Muscle of arm (tissue), 1 donor: ENCODE measurements at regions not wholly inside any gene's neighbourhood (a gene's known extent, or its start where the extent isn't known, plus 50 kb on each side); places are given as distances from the start of the nearest gene placed in this dataset.

Experiments
- DNase-seq: peaks from one replicate; pipeline ENCODE4 v3.0.0-alpha.2; 2013

GRCh38 chr7:136174477-136175125 lies 197.4 kb upstream of the MTPN start:
- no peak for DNase-seq

DNA sequence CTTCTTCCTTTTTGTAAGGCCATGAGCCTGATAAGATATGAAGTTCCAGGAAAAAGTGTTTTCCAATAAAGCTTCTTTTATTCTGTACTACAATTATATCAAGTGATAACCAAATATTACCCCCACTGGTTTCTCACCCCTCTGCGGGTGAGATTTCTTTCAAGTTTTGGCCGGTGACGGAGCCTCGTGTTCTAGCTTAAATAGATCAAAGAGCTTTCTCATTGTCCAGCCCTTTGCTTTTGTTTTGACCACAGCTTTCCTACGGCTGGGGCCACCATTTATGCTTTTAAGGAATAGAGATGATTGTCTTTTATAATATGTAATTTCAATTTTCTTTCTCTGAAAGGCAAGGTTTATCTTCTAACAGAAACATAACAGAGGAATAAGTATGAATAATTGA lies 196.7 kb upstream of the MTPN start:
- no peak for DNase-seq

GRCh38 chr7:136171233-136171632 lies 194.1 kb upstream of the MTPN start:
- DNase-seq, result no peak

DNA sequence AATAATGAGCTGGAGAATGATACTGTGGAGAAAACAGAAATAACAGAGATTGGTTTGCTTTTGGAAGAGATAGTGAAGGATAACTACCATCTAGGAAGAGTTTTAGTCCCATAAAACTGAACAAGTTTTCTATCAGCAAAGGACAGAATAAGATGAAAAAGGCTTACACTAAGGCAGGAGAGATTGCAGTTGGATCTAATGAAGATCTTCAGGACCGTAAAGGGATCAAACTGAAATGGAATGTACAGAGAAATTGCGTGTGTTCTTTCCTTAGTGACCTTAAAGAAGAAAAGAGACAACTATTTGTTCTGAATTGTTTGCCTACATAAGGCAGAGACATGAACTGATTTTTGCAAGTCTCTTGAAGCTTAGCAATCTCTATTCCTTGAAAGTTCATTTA lies 191.7 kb upstream of the MTPN start:
- DNase-seq, result no peak

- no peak for DNase-seq
Measured at GRCh38 chr7:136167991-136168390, 190.8 kb upstream of the MTPN start.

GRCh38 chr7:136166521-136166920 lies 189.4 kb upstream of the MTPN start:
- DNase-seq, result no peak

DNA sequence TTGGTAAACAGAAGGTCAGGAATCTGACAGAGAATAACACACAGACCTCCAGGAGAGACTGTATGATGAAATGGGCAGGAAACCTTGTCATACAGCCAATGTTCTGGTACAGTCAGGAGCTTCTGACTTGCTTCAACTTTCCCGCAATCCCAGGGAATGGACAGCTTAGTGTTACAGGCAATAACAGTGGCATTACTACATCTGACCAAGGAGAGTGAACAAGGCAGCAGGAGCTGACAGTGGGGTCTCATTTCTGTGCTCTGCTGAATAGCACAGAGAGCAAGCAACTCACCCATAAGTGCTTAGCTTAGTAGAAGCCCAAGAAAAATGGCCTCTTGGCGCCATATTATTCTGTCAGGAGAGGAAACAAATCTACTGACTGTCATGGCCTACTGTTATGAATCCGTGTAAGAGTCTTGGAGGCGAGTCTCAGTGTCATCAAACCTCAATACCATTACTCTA lies 186.2 kb upstream of the MTPN start:
- DNase-seq, result no peak

DNA sequence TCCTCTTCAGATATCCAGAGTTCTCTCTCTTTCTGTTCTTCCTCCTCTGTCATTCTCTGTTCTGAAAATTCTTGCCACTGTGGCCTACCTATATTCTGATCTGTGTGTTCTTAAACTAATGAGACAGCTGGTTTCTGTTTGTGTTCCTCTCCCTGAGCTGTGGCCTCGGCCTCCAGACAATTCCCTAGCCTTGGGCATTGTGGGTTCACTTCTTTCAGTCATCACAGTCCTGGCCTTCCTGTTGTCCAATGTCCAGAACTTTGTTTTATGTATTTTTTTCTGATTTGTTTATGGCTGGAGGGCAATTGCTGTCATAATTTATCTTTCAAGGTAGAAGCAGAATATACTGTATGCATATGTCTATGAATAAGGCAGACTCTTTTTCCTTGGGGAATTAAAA lies 173.2 kb upstream of the MTPN start:
- DNase-seq, result no peak

DNA sequence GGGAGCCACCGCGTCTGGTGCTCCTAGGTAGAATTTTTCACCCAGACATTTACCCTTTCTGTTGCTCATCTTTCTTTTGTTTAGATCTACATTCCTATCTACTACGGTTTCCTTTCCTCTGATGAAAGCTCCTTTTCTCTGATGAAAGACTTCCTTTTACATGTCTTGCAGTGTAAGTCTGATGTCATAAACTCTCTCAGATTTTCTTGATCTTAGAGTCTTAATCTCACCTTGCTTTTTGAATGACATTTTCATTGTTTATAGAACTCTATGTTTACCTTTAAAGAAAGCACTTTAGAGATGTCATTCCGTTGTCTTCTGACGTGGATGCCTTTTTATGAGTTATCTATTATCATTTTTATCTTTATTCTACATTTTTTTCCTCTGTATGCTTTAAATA lies 171.8 kb upstream of the MTPN start:
- DNase-seq, result no peak

- no peak for DNase-seq
Measured at GRCh38 chr7:136146925-136147324, 169.8 kb upstream of the MTPN start.

DNA sequence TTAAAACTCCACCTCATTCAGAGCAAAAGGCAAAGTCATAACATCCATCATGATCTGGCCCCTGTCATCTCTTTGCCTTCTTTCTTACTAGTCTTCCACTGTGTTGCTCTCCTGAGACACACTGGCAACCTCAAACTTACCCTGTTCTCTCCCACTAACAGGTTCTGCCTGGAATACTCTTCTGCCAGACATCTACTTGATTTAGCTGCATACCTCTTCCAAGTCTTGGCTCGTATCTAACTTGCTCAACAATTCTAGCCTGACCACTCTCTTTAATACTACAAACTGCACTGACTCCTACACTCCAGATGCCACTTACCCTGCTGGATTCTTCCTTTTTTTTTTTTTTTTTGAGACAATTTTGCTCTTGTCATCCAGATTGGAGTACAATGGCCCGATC lies 167.0 kb upstream of the MTPN start:
- no peak for DNase-seq

GRCh38 chr7:136143271-136143670 lies 166.1 kb upstream of the MTPN start:
- no peak for DNase-seq

DNA sequence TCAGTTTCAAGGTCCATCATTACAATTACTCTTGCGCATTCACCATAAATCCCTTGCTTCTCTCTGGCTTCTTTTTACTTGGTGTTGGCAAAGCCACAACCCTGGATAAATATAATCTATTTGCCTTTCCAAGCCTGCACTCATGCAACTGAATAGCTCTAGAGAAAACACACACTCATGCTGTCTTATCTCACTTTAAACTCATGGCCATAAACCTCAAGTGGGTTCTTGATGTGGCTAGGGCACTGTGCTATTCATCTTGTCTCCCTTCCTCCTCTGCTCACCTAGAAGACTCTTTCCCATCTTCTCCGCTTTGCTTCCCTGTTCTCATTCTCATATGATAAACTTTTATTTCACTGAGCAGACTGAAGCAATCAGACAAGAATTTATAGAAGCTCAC lies 165.4 kb upstream of the MTPN start:
- DNase-seq, result no peak

GRCh38 chr7:136140469-136140868 lies 163.3 kb upstream of the MTPN start:
- no peak for DNase-seq

DNA sequence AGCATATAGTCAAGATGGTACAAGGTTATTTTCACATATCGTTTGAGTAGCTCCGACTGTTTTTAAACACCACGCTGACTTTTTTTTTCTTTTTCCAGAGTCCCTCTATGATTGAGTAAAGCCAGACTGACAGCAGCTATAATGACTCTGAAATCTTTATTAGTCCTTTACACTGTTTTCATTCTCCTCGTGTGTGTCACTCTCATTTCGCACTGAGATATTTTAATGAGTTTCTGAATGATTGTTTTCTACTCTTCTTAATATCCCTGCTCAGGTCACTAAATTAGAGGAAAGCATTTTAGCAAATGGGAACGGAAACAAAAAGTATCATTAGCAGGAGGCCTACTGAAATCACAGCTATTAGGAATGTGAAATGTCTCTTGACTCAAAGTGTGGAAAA lies 162.3 kb upstream of the MTPN start:
- no peak for DNase-seq

GRCh38 chr7:136138991-136139390 lies 161.8 kb upstream of the MTPN start:
- no peak for DNase-seq

DNA sequence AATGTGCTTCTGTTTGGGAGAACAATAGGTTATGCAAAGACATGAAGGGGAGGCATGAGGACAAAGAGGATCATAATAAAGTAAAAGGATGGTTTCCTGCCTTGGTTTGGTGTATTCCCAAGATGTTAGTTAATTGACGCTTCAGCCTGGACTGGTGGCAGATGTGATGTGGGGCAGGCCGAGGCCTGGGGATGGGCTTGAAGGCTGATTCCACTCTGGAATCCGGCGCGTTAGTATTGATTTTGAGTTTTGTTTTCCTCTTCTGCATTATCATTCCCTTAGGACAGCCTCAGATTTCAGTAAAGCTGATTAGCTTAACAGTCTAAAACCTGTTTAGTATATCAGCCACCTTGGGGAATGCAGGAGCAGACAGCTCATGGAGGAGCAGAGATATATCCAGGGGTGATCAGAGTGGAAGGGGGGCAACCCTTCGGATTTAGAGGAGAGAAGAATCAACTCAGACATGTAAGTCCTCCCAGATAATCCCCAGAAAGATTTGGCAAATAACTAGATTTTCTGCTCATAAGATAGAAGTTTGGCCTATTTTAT lies 159.8 kb upstream of the MTPN start:
- no peak for DNase-seq

- DNase-seq, result no peak
Measured at GRCh38 chr7:136134503-136134902, 157.3 kb upstream of the MTPN start.

GRCh38 chr7:136133551-136133950 lies 156.4 kb upstream of the MTPN start:
- no peak for DNase-seq

GRCh38 chr7:136131304-136131630 lies 154.1 kb upstream of the MTPN start:
- no peak for DNase-seq

DNA sequence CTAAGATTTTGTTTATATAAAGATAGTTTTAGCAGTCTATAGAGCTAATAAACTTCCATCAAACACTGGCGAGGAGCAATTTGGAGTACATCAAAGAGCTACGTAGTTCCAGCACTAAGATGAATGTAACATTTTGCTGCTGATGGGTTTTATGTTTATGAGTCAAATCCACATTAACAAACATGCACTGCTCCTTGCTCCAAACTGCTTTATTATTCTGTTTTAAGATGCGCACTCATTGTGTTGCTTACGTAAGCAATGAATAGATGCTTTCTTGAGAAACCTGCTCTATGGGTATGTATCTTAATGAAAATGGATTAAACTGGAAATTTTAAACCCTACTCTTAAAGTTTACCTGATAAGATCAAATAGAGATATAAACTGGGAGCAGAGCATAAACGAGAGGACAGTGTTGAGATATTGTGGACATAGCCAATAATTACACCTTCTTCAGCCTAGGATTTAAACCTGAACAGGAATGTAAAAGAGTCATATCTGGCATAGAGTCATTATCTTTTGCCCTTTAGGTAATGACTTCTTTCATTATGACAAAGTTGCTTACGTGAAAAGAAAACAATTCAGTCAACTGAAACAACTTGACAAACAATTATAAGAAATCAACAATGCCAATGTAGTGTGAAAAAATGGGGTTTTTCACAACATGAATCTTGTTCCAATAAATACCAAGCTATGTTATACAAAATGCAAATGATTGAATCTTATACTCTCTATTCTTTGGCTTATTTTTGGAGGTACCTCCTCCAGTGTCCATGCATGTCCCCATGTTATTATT lies 153.5 kb upstream of the MTPN start:
- DNase-seq, result no peak

GRCh38 chr7:136128050-136128449 lies 150.9 kb upstream of the MTPN start:
- DNase-seq, result no peak

DNA sequence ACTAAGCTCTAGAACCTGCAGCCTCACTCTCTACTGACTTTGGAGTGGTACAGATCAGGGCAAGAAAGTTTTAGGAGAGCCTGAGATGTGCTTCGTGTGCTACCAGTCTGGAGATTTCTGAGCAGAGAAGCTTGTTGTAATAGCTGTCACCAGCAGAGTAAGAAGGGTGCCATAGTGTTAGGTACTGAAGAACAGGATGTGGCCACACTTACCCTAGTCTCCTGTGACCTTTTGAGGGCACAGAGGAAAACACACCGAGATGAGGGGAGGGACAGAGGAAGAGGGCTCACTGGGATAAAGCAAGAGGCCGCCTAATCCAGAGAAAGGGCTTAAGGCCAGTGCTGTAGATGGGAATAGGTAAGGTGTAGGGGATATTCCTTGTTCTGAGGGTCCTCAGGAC lies 146.2 kb upstream of the MTPN start:
- DNase-seq, result no peak

DNA sequence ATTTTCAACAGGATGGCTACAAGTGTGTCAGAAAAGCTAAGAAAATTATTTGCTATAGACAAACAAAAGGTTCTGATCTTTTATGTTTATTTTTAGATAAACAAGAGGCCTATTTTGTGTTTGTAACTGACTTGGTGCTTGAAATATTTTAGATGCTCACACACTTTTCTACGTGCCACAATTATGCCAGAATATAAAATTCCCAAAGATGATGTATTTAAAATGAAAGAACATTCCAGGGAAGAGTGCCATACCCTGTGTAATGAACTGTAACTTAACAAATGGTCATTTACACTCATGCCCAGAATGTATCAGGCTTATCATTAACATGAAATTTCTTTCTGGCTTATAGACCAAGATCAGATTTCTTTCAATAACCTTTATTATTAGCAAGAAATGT lies 144.9 kb upstream of the MTPN start:
- no peak for DNase-seq
